Astrocyte of the hippocampus (primary cell): ENCODE measurements at regions not wholly inside any gene's neighbourhood (a gene's known extent, or its start where the extent isn't known, plus 50 kb on each side); places are given as distances from the start of the nearest gene placed in this dataset.
A peak's percentile ranks its signal among the peaks of the same experiment; 100 is the strongest.
"Not testable (repeated sequence)": the region's sequence is repeated elsewhere in the genome, so short reads cannot be mapped to it uniquely, and the experiment has no call there.

ENCODE experiments used
- DNase-seq: peaks from one replicate; pipeline ENCODE4 v3.0.0; 2011; ENCODE audit warnings: low read depth, low spot score

DNA sequence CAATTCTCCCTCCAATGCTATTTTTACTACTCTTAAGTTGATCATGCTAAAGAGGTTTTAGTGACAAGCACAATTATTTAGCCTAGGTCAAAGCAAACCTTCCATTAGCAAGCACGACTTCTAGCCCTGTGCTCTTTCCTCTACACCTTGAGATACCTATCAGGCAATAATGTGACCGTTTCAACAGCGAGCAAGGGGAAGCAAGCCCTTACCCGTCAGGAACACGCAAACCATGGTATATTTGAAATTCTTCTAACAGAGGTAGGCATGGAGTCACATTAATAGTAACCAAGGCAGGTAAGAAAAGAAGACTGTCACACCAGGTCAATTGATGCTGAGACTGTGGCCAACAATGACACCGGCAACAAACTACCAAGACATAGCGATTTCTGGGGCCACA, 68.9 kb upstream of the VGLL4 start:
- DNase-seq, result no peak

DNA sequence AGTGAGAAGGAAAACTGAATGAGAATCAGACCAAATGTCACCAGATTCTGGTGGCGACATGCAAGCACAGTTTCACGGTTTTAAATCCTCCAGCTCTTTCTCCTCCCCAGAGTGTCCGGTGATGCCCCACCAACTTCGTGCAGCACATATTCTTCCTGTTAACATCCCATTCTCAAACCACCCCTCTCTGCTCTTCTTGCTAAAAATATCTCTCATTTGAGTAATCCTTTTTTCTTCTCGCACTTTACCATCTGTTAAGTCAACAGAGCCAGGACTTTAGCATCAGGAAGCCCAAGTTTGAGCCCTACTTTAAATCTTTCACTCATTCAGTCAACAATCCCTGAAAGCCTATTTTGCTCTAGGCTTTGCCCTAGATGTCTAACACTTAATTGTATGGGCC, 68.2 kb upstream of the VGLL4 start:
- DNase-seq, result no peak

DNA sequence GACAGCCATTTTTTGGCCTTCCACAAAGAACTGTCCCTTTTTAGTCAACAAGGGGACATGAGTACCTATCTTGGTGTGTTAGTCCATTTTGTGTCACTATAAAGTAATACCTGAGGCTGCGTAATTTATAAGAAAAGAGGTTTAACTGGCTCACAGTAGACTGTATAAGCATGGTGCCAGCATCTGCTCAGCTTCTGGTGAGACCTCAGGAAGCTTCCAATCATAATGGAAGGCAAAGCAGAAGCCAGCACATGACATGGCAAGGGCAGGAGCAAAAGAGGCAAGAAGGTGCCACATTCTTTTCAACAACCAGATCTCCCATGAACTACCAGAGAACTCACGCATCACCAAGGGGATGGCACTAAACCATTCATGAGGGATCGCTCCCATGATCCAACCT, 66.1 kb upstream of the VGLL4 start:
- no peak for DNase-seq

GRCh38 chr3:11707084-11707483, 63.4 kb upstream of the VGLL4 start:
- not testable (repeated sequence) for DNase-seq

DNA sequence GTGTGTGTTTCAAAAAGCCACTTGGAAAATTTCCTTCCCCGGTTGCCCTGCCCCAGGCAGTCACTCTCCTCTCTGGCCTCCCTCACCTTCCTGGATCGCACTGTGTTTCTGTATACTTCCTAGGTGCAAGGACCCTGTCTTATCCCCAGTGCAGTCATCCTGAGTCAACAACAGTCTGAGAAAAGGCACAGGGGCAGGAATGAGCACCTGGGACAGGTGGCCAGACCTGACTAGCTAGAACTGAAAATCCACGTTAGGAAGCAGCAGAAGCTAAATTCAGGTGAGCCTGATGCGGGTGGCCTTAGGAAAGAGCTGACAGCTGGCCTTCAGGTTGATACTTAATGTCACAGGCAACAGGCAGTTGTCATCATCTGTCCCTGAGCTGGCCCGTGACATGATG, 62.9 kb upstream of the VGLL4 start:
- no peak for DNase-seq

GRCh38 chr3:11705049-11705448, 61.3 kb upstream of the VGLL4 start:
- DNase-seq, result peak; percentile 28

- peak; percentile 30 for DNase-seq
These were observed 59.4 kb upstream of the VGLL4 start for GRCh38 chr3:11703146-11703545.

DNA sequence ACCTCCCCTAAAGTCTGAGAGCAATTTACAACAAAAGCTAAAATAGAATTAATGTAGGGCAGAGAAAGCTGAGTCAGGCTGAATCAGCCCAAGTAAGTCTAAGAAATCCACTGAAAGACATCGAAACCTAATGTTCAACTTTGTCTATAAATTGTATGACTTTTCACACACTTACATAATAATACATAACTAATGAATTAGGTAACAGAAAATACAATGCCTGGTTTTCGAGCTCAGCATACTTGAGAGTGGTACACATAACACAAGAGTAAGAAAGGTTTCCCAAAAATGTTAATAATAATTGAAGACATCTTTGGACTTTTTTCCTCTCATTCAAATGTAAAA, 55.3 kb upstream of the VGLL4 start:
- peak; percentile 59 for DNase-seq

DNA sequence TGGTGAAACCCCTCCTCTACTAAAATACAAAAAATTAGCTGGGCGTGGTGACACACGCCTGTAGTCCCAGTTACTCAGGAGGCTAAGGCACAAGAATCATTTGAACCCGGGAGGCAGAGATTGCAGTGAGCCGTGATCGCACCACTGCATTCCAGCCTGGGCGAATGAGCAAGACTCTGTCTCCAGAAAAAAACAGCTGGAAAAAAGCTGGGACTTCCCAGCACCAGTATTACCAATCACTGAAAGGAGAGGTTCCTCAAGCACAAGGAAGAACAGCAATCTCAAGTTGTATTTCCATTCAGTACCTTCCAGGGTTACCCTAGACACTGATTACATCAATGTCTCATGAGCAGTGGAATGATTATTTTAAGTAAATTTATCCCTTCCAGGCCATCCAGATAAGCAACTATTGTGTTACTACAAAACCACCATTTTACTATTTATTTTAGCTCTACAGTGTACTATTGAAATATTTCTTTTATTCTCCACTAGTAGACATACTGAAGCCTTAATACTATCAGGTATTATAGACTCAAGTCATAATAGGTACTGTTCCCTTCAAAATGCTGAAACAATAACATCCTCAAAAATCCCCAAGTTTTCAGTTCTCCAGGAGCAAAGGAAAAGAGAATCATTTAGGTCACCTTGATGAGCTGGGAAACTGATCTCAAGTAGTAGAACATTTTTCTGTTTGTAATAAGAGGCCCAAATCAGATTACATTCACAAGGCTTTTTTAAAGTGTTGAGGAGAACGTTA, 54.8 kb upstream of the VGLL4 start:
- DNase-seq, result no peak

DNA sequence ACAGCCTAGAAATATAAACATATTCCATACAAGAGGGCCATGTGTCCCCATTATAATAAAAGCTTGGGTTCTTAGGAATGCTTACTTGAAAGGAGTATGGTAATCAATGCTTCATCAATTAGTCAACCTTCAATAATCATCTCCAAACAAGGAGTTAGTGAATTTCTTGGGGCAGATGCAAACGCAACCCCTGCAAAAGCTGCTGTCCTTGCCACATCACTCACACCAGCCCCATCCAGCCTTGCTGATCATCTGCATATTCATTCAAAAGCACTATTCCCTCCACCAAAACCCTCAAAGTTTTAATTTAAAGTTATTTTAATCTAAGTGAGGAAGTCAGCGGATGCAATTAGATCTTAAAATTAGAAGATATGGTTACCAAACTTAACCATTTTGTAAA, 54.0 kb upstream of the VGLL4 start:
- DNase-seq, result no peak

DNA sequence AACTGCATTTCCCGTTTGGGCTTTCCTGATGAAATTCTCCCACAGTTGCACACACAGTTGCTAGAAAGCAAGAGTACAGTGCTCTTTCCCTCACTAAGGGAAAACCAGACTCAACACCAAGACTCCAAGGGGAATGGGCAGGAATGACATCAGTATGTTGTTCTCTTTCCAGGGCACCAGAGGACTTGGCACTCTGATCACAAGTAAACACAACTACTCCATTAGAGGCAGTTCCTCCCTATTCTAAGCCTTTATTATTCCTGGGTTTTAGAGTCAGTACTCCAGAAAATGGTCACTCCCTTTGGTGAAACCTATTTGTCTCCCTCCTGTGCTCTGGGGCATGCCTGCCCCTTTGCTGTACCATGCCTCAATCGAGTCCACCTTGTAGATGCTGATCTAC, 52.3 kb upstream of the VGLL4 start:
- DNase-seq, result no peak
